K562 (cell line): ENCODE measurements at regions not wholly inside any gene's neighbourhood (a gene's known extent, or its start where the extent isn't known, plus 50 kb on each side); places are given as distances from the start of the nearest gene placed in this dataset.

ENCODE experiments used
- ATAC-seq: fragments of 200-7000 bp; cut with Tn5 transposase; 3 replicates; pipeline ENCODE4 v1.9.1; 2020; ENCODE audit warnings: moderate library complexity
- BruUV-seq: library from RNA; stranded (reverse); fragments of 400-500 nt; replicated peaks from 2 replicates; lab custom pipeline; 2021; lab: Mats Ljungman, UMichigan
- CTCF ChIA-PET: fragments of 300-600 bp; formaldehyde crosslinking; extraction: SDS; loops from one replicate; lab custom pipeline; 2021; ENCODE audit warnings: low intra/inter-chr PET ratio; lab: Yijun Ruan, JAX
- POLR2A ChIA-PET: fragments of 300-600, 350-650 bp; sonication (Branson Sonifier 250); formaldehyde crosslinking; extraction: SDS; loops from one replicate; lab custom pipeline; 2021; ENCODE audit warnings: antibody characterized with exemption, inconsistent platforms; lab: Yijun Ruan, JAX
- DNase-seq, 4 experiments: peaks; one replicate each; pipeline versions ENCODE4 v3.0.0 to v3.0.0-alpha.2; 2011 to 2018; ENCODE audit warnings: low spot score in 3 of 4, mixed read lengths in 3 of 4; ENCODE audit errors: extremely low read depth in 1 of 4
- FAIRE-seq: peaks from 2 replicates; lab custom pipeline; 2011; peaks lifted over from hg19 to GRCh38; lab: Jason Lieb, UNC
- H2AFZ ChIP-seq: 2 replicates; pipeline ENCODE4 v1.6.0; 2011; ENCODE audit warnings: low read depth, low read length, control low read depth, inconsistent platforms
- H3K27ac ChIP-seq: fragments of 200-600 bp; 3 replicates; pipeline ENCODE4 v1.8.0; 2011; ENCODE audit warnings: low read depth, mild to moderate bottlenecking, control low read depth, inconsistent platforms, low read length, moderate library complexity, mixed read lengths; ENCODE audit errors: extremely low read depth
- H3K27me3 ChIP-seq, 2 experiments: fragments of 300-600 bp in 1 of 2; 2 replicates in 1 of 2; 3 replicates in 1 of 2; pipeline versions ENCODE4 v1.6.0 to v1.8.0; 2011; ENCODE audit warnings: inconsistent platforms in 2 of 2, low read length in 2 of 2, mild to moderate bottlenecking in 1 of 2, mixed read lengths in 1 of 2, moderate library complexity in 1 of 2; ENCODE audit not compliant: control insufficient read depth in 2 of 2, insufficient read depth in 2 of 2
- H3K36me3 ChIP-seq: fragments of 300-600 bp; 3 replicates; pipeline ENCODE4 v1.8.0; 2011; ENCODE audit warnings: mild to moderate bottlenecking, low read length, inconsistent platforms; ENCODE audit not compliant: control insufficient read depth, insufficient read depth
- H3K4me1 ChIP-seq, 2 experiments: fragments of 200-600 bp in 1 of 2; replicated peaks in 1 of 2; 2 replicates in 1 of 2; 3 replicates in 1 of 2; pipeline versions ENCODE4 v1.5.1 to v1.8.0; 2011; ENCODE audit warnings: inconsistent platforms in 2 of 2, low read length in 2 of 2, mild to moderate bottlenecking in 1 of 2, mixed read lengths in 1 of 2, moderate library complexity in 1 of 2; ENCODE audit not compliant: control insufficient read depth in 2 of 2, insufficient read depth in 2 of 2
- H3K4me2 ChIP-seq: 2 replicates; pipeline ENCODE4 v1.6.1; 2011; ENCODE audit warnings: low read length, control low read depth, inconsistent platforms, mixed read lengths; ENCODE audit not compliant: insufficient read depth
- H3K4me3 ChIP-seq: fragments of 200-600 bp; sonication (generic), shearing (Covaris generic); 2 replicates; pipeline ENCODE4 v1.5.1; 2016; ENCODE audit warnings: control low read depth, inconsistent platforms
- H3K79me2 ChIP-seq: fragments of 200-600 bp; 3 replicates; pipeline ENCODE4 v1.8.0; 2011; ENCODE audit warnings: low read length, inconsistent platforms; ENCODE audit not compliant: control insufficient read depth, insufficient read depth
- H3K9ac ChIP-seq, 2 experiments: 2 replicates each; pipeline versions ENCODE4 v1.6.0 to v1.6.1; 2011; ENCODE audit warnings: low read depth in 2 of 2, low read length in 2 of 2, control low read depth in 1 of 2, inconsistent platforms in 1 of 2, mild to moderate bottlenecking in 1 of 2, mixed read lengths in 1 of 2; ENCODE audit not compliant: insufficient read depth in 1 of 2
- H3K9me1 ChIP-seq: one replicate; pipeline ENCODE4 v1.6.0; 2011; ENCODE audit warnings: inconsistent platforms, mild to moderate bottlenecking, low read length, moderate library complexity; ENCODE audit not compliant: control insufficient read depth, insufficient read depth
- H3K9me3 ChIP-seq: replicated peaks from 2 replicates; pipeline ENCODE4 v1.5.1; 2011; ENCODE audit warnings: low read depth, low read length, inconsistent platforms; ENCODE audit not compliant: control insufficient read depth, insufficient read depth
- H4K20me1 ChIP-seq: replicated peaks from 2 replicates; pipeline ENCODE4 v1.6.1; 2011; ENCODE audit warnings: low read length, inconsistent platforms, mixed read lengths; ENCODE audit not compliant: control insufficient read depth, insufficient read depth
- CEBPG ChIP-seq, 3 experiments: fragments of 200-800 bp in 1 of 3; sonication (Bioruptor generic) in 1 of 3; sonication (generic) in 1 of 3; formaldehyde crosslinking in 1 of 3; IDR thresholded peaks in 2 of 3; conservative IDR thresholded peaks in 1 of 3; 2 replicates each; pipeline versions ENCODE4 v1.6.1 to v1.8.0; 2016 to 2022; ENCODE audit warnings: missing compliant biosample characterization in 2 of 3, missing genetic modification characterization in 2 of 3, mild to moderate bottlenecking in 1 of 3, missing genetic modification reagents in 1 of 3
- FOS ChIP-seq: IDR thresholded peaks from 3 replicates; pipeline ENCODE4 v1.6.1; 2011; ENCODE audit not compliant: insufficient read length; ENCODE audit errors: extremely low read depth
- NEUROD1 ChIP-seq: fragments of 150-350 bp; IDR thresholded peaks from 2 replicates; pipeline ENCODE4 v1.6.1; 2014; ENCODE audit warnings: borderline replicate concordance, low read length, low read depth; ENCODE audit not compliant: partially characterized antibody
- SRSF9 ChIP-seq: fragments of 200-400 bp; formaldehyde crosslinking; IDR thresholded peaks from 2 replicates; pipeline ENCODE4 v1.6.1; 2017; ENCODE audit warnings: low read depth, low read length, borderline replicate concordance
- TAF7 ChIP-seq: fragments of 450-650 bp; IDR thresholded peaks from 2 replicates; pipeline ENCODE4 v1.6.1; 2016; ENCODE audit warnings: missing genetic modification characterization, missing compliant biosample characterization
- ZBTB12 ChIP-seq: fragments of 250-450 bp; sonication (Bioruptor Pico); IDR thresholded peaks from 2 replicates; pipeline ENCODE4 v1.4.0; 2020
- ZNF561 ChIP-seq: fragments of 450-650 bp; formaldehyde crosslinking; conservative IDR thresholded peaks from 2 replicates; pipeline ENCODE4 v1.4.0; 2020; ENCODE audit warnings: mild to moderate bottlenecking, moderate library complexity
- ZNF589 ChIP-seq: fragments of 200-800 bp; sonication (Bioruptor generic); IDR thresholded peaks from 2 replicates; pipeline ENCODE4 v1.6.1; 2016; ENCODE audit warnings: low read depth, missing genetic modification characterization, missing compliant biosample characterization
- WGBS: fragments of 100-300 bp; shearing (Covaris generic); methylation state at CpG from one replicate; pipeline ENCODE4 v1.1.6; 2016; ENCODE audit warnings: low coverage, mixed read lengths; ENCODE audit not compliant: insufficient coverage; ENCODE audit errors: missing lambda C conversion rate; 5-methylcytosine and 5-hydroxymethylcytosine counted together
- in situ Hi-C: fragments of 300-500 bp; cut with MboI; formaldehyde crosslinking; loops from 4 replicates; pipeline ENCODE4 v1.15.0; 2018; ENCODE audit warnings: inconsistent platforms, mixed read lengths
- intact Hi-C: fragments of 100-400 bp; cut with micrococcal nuclease; formaldehyde crosslinking; loops from 2 replicates; pipeline ENCODE4 v1.14.2; 2022

GRCh38 chr2:23106242-23106785 lies 278.7 kb upstream of the KLHL29 start:
- Histone ChIP-seq H2AFZ (no peak overlapping the region), H3K9ac (no peak overlapping the region), H3K79me2 (no peaks in the 10 kb centered on the region), H3K4me1 (no peaks in the 10 kb centered on the region), H3K27ac (no peak overlapping the region), H3K27me3 (no peaks in the 10 kb centered on the region), H3K36me3 (no peaks in the 10 kb centered on the region), H3K4me2 (no peak overlapping the region), H3K9me1 (no peaks in the 10 kb centered on the region), H3K4me3 (no peak overlapping the region), H4K20me1 (no peaks in the 10 kb centered on the region), H3K9me3 (no peaks in the 10 kb centered on the region)
- WGBS, result 2% methylated on average over 4 of the region's 4 CpGs
- TF ChIP-seq FOS, result no peak
- TF ChIP-seq TAF7, result no peak
- no peak for TF ChIP-seq ZNF589 (CRISPR knock-in tag)
- no peak for TF ChIP-seq SRSF9
- ATAC-seq (no peak), DNase-seq (no peak), FAIRE-seq (no peak)
- CTCF ChIA-PET, result no interaction called here
- no TSS peak for BruUV-seq
- in situ Hi-C loops (no loop called here), intact Hi-C loops (no loop called here)
- POLR2A ChIA-PET, result no interaction called here

- TF ChIP-seq ZNF561 (CRISPR knock-in tag) (no peak), ZBTB12 (no peak), CEBPG (CRISPR knock-in tag; IDR thresholded peaks at IDR 0.05) (no peak), CEBPG (tag; conservative IDR thresholded peaks at IDR 0.05 in 1 of 2, IDR thresholded peaks at IDR 0.05 in 1 of 2) (peak in 1 of 2 experiments; percentile 44; a peak in 2 of 4 replicates), NEUROD1 (no peak)
- no peak overlapping the region for H2AFZ ChIP-seq
- no peak for FAIRE-seq
- H3K9me3 ChIP-seq, result no peaks in the 10 kb centered on the region
- ChIA-PET CTCF (no interaction called here), POLR2A (no interaction called here)
- ATAC-seq, result no peak
- H3K27ac ChIP-seq, result no peak overlapping the region
- in situ Hi-C loops, result no loop called here
- no peaks in the 10 kb centered on the region for H3K9me1 ChIP-seq
- H3K27me3 ChIP-seq, result no peaks in the 10 kb centered on the region
- 0% methylated on average over 4 of the region's 4 CpGs for WGBS
- DNase-seq, result no peak
- H3K4me2 ChIP-seq, result no peak overlapping the region
- H3K4me3 ChIP-seq, result no peak overlapping the region
- H4K20me1 ChIP-seq, result no peaks in the 10 kb centered on the region
- no peaks in the 10 kb centered on the region for H3K4me1 ChIP-seq
- H3K36me3 ChIP-seq, result no peaks in the 10 kb centered on the region
- no peak overlapping the region for H3K9ac ChIP-seq
- intact Hi-C loops, result no loop called here
- H3K79me2 ChIP-seq, result no peaks in the 10 kb centered on the region
- no TSS peak for BruUV-seq
Measured at GRCh38 chr2:23107327-23107941, 277.5 kb upstream of the KLHL29 start.
